ENCODE measurements at regions not wholly inside any gene's neighbourhood (a gene's known extent, or its start where the extent isn't known, plus 50 kb on each side); places are given as distances from the start of the nearest gene placed in this dataset.

DNA sequence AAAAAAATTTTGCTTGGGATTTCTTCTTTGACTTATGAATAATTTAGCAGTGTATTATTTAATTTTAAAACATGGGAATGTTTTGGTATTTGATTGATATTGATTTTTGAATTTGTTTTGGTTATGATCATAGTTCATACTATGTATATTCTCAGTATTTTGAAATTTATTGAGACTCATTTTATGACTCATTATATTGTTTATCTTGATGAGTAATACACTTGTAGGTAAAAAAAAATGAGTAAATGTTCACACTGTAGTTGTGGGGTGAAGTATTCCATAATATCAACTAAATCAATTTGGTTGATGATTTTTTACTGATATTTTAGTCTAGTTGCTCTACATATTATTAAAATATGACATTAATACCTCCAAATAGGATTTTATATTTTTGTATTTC is 1142.2 kb downstream of the ADGRL3 start:
- intact Hi-C loops (cut with micrococcal nuclease; ENCODE audit: unreplicated experiment): no loop called here
- Histone ChIP-seq H3K4me1 (ENCODE audit: control insufficient read depth, insufficient read depth, low read length) (no peaks in the 10 kb centered on the region), H2AFZ (ENCODE audit: control insufficient read depth, low read depth, low read length) (no peak overlapping the region), H3K9me3 (replicated peaks; ENCODE audit: control insufficient read depth, insufficient read depth, low read length) (no peaks in the 10 kb centered on the region), H3K27me3 (replicated peaks in 1 of 2; ENCODE audit: control insufficient read depth in 2 of 2, insufficient read depth in 2 of 2, low read length in 1 of 2) (no peaks in the 10 kb centered on the region), H3K79me2 (ENCODE audit: control insufficient read depth, insufficient read depth, low read length) (no peaks in the 10 kb centered on the region), H4K20me1 (ENCODE audit: control insufficient read depth, insufficient read depth) (no peaks in the 10 kb centered on the region), H3K27ac (ENCODE audit: control insufficient read depth, insufficient read depth) (no peak overlapping the region), H3K4me2 (ENCODE audit: control insufficient read depth, insufficient read depth) (no peak overlapping the region), H3K9ac (ENCODE audit: control insufficient read depth, insufficient read depth, low read length) (no peak overlapping the region), H3K36me3 (ENCODE audit: control insufficient read depth in 2 of 2, insufficient read depth in 2 of 2, low read length in 1 of 2) (no peaks in the 10 kb centered on the region), H3K4me3 (no peak overlapping the region)
- TF ChIP-seq RBBP5 (conservative IDR thresholded peaks at IDR 0.05) (no peak), NFYA (IDR thresholded peaks at IDR 0.05; ENCODE audit: borderline replicate concordance, low read depth, low read length) (no peak), SRF (IDR thresholded peaks at IDR 0.05; ENCODE audit: low read depth in 2 of 2, low read length in 2 of 2) (no peak), RUNX3 (IDR thresholded peaks at IDR 0.05; ENCODE audit: low read length) (no peak), ATF7 (IDR thresholded peaks at IDR 0.05; ENCODE audit: low read depth) (no peak), MTA3 (IDR thresholded peaks at IDR 0.05; ENCODE audit: borderline replicate concordance, low read length) (no peak), ZNF622 (IDR thresholded peaks at IDR 0.05) (no peak), RB1 (IDR thresholded peaks at IDR 0.05; ENCODE audit: borderline replicate concordance) (no peak), KDM1A (IDR thresholded peaks at IDR 0.05; ENCODE audit: borderline replicate concordance) (no peak), FOXM1 (IDR thresholded peaks at IDR 0.05; ENCODE audit: low read depth, low read length) (no peak), SMAD1 (IDR thresholded peaks at IDR 0.05; ENCODE audit: low read depth, partially characterized antibody) (no peak)
- TF ChIP-seq, protein P1, sequence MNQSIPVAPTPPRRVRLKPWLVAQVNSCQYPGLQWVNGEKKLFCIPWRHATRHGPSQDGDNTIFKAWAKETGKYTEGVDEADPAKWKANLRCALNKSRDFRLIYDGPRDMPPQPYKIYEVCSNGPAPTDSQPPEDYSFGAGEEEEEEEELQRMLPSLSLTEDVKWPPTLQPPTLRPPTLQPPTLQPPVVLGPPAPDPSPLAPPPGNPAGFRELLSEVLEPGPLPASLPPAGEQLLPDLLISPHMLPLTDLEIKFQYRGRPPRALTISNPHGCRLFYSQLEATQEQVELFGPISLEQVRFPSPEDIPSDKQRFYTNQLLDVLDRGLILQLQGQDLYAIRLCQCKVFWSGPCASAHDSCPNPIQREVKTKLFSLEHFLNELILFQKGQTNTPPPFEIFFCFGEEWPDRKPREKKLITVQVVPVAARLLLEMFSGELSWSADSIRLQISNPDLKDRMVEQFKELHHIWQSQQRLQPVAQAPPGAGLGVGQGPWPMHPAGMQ (IDR thresholded peaks at IDR 0.05; ENCODE audit: borderline replicate concordance): no peak
- no peak for ATAC-seq
- in situ Hi-C loops (cut with MboI): no loop called here
- BruUV-seq (replicated peaks): no TSS peak
- ChIA-PET RAD21 (ENCODE audit: unreplicated experiment) (no interaction called here), POLR2A (no interaction called here), CTCF (no interaction called here), SMC1A (ENCODE audit: uncharacterized antibody, unreplicated experiment) (interaction anchor here (1.2 kb wide), 1 partner anchor 9 kb away, joined by 3 read pairs; no protein-coding TSS in a partner anchor)
- no peak for DNase-seq (ENCODE audit: low read depth, low spot score)
- FAIRE-seq: no peak

Data from GM12878 (cell line).